HG03378 (cell line): ENCODE measurements at regions not wholly inside any gene's neighbourhood (a gene's known extent, or its start where the extent isn't known, plus 50 kb on each side); places are given as distances from the start of the nearest gene placed in this dataset.
A peak's percentile ranks its signal among the peaks of the same experiment; 100 is the strongest.

Experiments
- ATAC-seq: cut with Tn5 transposase; IDR thresholded peaks from one replicate; pipeline ENCODE4 v1.9.1; 2021; ENCODE audit warnings: mild to moderate bottlenecking, moderate library complexity; ENCODE audit not compliant: unreplicated experiment

GRCh38 chr11:109153836-109154235 lies 268.2 kb upstream of the C11orf87 start:
- ATAC-seq, result no peak

- ATAC-seq, result peak; percentile 81
Observed at GRCh38 chr11:109155291-109155690, 266.7 kb upstream of the C11orf87 start.

GRCh38 chr11:109165035-109165434 lies 257.0 kb upstream of the C11orf87 start:
- no peak for ATAC-seq

GRCh38 chr11:109166441-109166840 lies 255.5 kb upstream of the C11orf87 start:
- ATAC-seq, result no peak

- no peak for ATAC-seq
Observed at GRCh38 chr11:109173504-109173903, 248.5 kb upstream of the C11orf87 start.

- no peak for ATAC-seq
Observed at GRCh38 chr11:109184376-109184775, 237.6 kb upstream of the C11orf87 start.

- no peak for ATAC-seq
Observed at GRCh38 chr11:109192864-109193263, 229.1 kb upstream of the C11orf87 start.

- ATAC-seq, result no peak
Observed at GRCh38 chr11:109193880-109194279, 228.1 kb upstream of the C11orf87 start.

- no peak for ATAC-seq
Observed at GRCh38 chr11:109196016-109196415, 226.0 kb upstream of the C11orf87 start.

GRCh38 chr11:109197656-109198055 lies 224.3 kb upstream of the C11orf87 start:
- ATAC-seq, result no peak

GRCh38 chr11:109203176-109203575 lies 218.8 kb upstream of the C11orf87 start:
- no peak for ATAC-seq

- no peak for ATAC-seq
Observed at GRCh38 chr11:109205312-109205711, 216.7 kb upstream of the C11orf87 start.

GRCh38 chr11:109208121-109208520 lies 213.9 kb upstream of the C11orf87 start:
- no peak for ATAC-seq

GRCh38 chr11:109209572-109209971 lies 212.4 kb upstream of the C11orf87 start:
- no peak for ATAC-seq

- no peak for ATAC-seq
Observed at GRCh38 chr11:109221190-109221589, 200.8 kb upstream of the C11orf87 start.

GRCh38 chr11:109222761-109223160 lies 199.2 kb upstream of the C11orf87 start:
- ATAC-seq, result no peak

GRCh38 chr11:109223451-109223850 lies 198.5 kb upstream of the C11orf87 start:
- no peak for ATAC-seq

- no peak for ATAC-seq
Observed at GRCh38 chr11:109229682-109230081, 192.3 kb upstream of the C11orf87 start.

GRCh38 chr11:109236188-109236587 lies 185.8 kb upstream of the C11orf87 start:
- ATAC-seq, result no peak

- no peak for ATAC-seq
Observed at GRCh38 chr11:109236696-109237095, 185.3 kb upstream of the C11orf87 start.

GRCh38 chr11:109237636-109238035 lies 184.4 kb upstream of the C11orf87 start:
- ATAC-seq, result no peak

- no peak for ATAC-seq
Observed at GRCh38 chr11:109241988-109242536, 179.9 kb upstream of the C11orf87 start.

GRCh38 chr11:109247071-109247470 lies 174.9 kb upstream of the C11orf87 start:
- no peak for ATAC-seq
